Lower leg skin (tissue), 4 donors: ENCODE measurements at regions not wholly inside any gene's neighbourhood (a gene's known extent, or its start where the extent isn't known, plus 50 kb on each side); places are given as distances from the start of the nearest gene placed in this dataset.

Experiments used
- DNase-seq, 2 donors: peaks; one replicate each; pipeline ENCODE4 v3.0.0-alpha.2; 2019; ENCODE audit warnings: low spot score in 2 of 2
- H3K4me3 ChIP-seq: fragments of 200-600 bp; sonication (generic); 2 replicates; pipeline ENCODE4 v1.5.1; 2017; ENCODE audit warnings: mild to moderate bottlenecking, low read depth; ENCODE audit not compliant: poor library complexity, severe bottlenecking
- CTCF ChIP-seq, 3 donors: fragments of 450-650 bp; IDR thresholded peaks; one replicate each; pipeline ENCODE4 v1.5.1; 2016; ENCODE audit warnings: antibody characterized with exemption in 3 of 3, mild to moderate bottlenecking in 3 of 3, moderate library complexity in 2 of 3
- POLR2A ChIP-seq, 2 donors: fragments of 450-650 bp; IDR thresholded peaks; one replicate each; pipeline ENCODE4 v1.6.1; 2016 to 2017; ENCODE audit warnings: antibody characterized with exemption in 2 of 2, mild to moderate bottlenecking in 1 of 2, moderate library complexity in 1 of 2
- WGBS, 2 donors: methylation state at CpG; one replicate each; pipeline ENCODE4 v1.1.5; 2018; 5-methylcytosine and 5-hydroxymethylcytosine counted together
- intact Hi-C: fragments of 100-400 bp; cut with DNase I; formaldehyde crosslinking; loops from one replicate; pipeline ENCODE4 v1.15.0; 2023; ENCODE audit warnings: low total_unique reads

GRCh38 chr2:19580830-19581229 is 222.4 kb upstream of the OSR1 start:
- no peak for DNase-seq
- intact Hi-C loops, result no loop called here
- no peak overlapping the region for H3K4me3 ChIP-seq
- 78 to 83% methylated on average over 4 of the region's 4 CpGs for WGBS, 2 donors
- TF ChIP-seq POLR2A (IDR thresholded peaks at IDR 0.05) (no peak), CTCF (IDR thresholded peaks at IDR 0.05) (peak in 1 of 3 donors; percentile 14)

- no peak for DNase-seq
- intact Hi-C loops, result no loop called here
Observed at GRCh38 chr2:19580264-19580663, 221.8 kb upstream of the OSR1 start.

GRCh38 chr2:19579461-19579860 is 221.0 kb upstream of the OSR1 start:
- DNase-seq, result no peak
- no peak overlapping the region for H3K4me3 ChIP-seq
- no peak for TF ChIP-seq CTCF (IDR thresholded peaks at IDR 0.05)
- no peak for TF ChIP-seq POLR2A (IDR thresholded peaks at IDR 0.05)
- intact Hi-C loops, result no loop called here
- WGBS, 2 donors, result 57 to 58% methylated on average over 3 of the region's 3 CpGs

More at GRCh38 chr2:19580264-19580663, 221.8 kb upstream of the OSR1 start:
- TF ChIP-seq POLR2A (IDR thresholded peaks at IDR 0.05), result no peak
- TF ChIP-seq CTCF (IDR thresholded peaks at IDR 0.05), result no peak
- 35 to 58% methylated on average over 1 of the region's 1 CpG for WGBS, 2 donors
- no peak overlapping the region for H3K4me3 ChIP-seq

GRCh38 chr2:19577723-19578122 is 219.3 kb upstream of the OSR1 start:
- no peak for DNase-seq
- TF ChIP-seq POLR2A (IDR thresholded peaks at IDR 0.05), result no peak
- TF ChIP-seq CTCF (IDR thresholded peaks at IDR 0.05), result no peak
- intact Hi-C loops, result no loop called here
- WGBS, 2 donors, result 53 to 66% methylated on average over 3 of the region's 3 CpGs
- no peak overlapping the region for H3K4me3 ChIP-seq

GRCh38 chr2:19576411-19576810 is 218.0 kb upstream of the OSR1 start:
- no peak overlapping the region for H3K4me3 ChIP-seq
- WGBS, 2 donors, result 55 to 63% methylated on average over 3 of the region's 3 CpGs
- no peak for DNase-seq
- intact Hi-C loops, result no loop called here
- no peak for TF ChIP-seq CTCF (IDR thresholded peaks at IDR 0.05)
- TF ChIP-seq POLR2A (IDR thresholded peaks at IDR 0.05), result no peak

GRCh38 chr2:19575641-19576040 is 217.2 kb upstream of the OSR1 start:
- H3K4me3 ChIP-seq, result no peak overlapping the region
- intact Hi-C loops, result no loop called here
- TF ChIP-seq CTCF (IDR thresholded peaks at IDR 0.05) (no peak), POLR2A (IDR thresholded peaks at IDR 0.05) (no peak)
- DNase-seq, result no peak
